ENCODE measurements at regions not wholly inside any gene's neighbourhood (a gene's known extent, or its start where the extent isn't known, plus 50 kb on each side); places are given as distances from the start of the nearest gene placed in this dataset.
A peak's percentile ranks its signal among the peaks of the same experiment; 100 is the strongest.

- peaks cover 6% of the 10 kb centered on the region for H3K4me1 ChIP-seq (ENCODE audit: control insufficient read depth, extremely low read depth, insufficient read depth, low read length)
- H3K4me2 ChIP-seq (ENCODE audit: control insufficient read depth, extremely low read depth, insufficient read depth, low read depth, low read length) = no peak overlapping the region
- H3K27ac ChIP-seq (ENCODE audit: control insufficient read depth, insufficient read depth, low read length) = peak overlapping the region; percentile 15
- no peak overlapping the region for H3K4me3 ChIP-seq (ENCODE audit: control insufficient read depth in 2 of 3, extremely low read depth in 1 of 3, insufficient read depth in 2 of 3, low read depth in 1 of 3, low read length in 3 of 3)
- H3K9me1 ChIP-seq (ENCODE audit: control insufficient read depth, extremely low read depth, insufficient read depth, low read length) = no peaks in the 10 kb centered on the region
- no peak for TF ChIP-seq EZH2 (IDR thresholded peaks at IDR 0.05; ENCODE audit: low read length)
- TF ChIP-seq CTCF (optimal IDR thresholded peaks at IDR 0.05 in 1 of 3, IDR thresholded peaks at IDR 0.05 in 1 of 3, conservative IDR thresholded peaks at IDR 0.05 in 1 of 3; ENCODE audit: extremely low read depth in 1 of 3, insufficient read depth in 2 of 3, low read length in 3 of 3) = no peak
- peak overlapping the region; percentile 58 for H2AFZ ChIP-seq (ENCODE audit: control insufficient read depth, low read length)
- dilution Hi-C loops (cut with MboI; ENCODE audit: extremely low pct_ligation_motif_present, low sequenced_read_pairs) = no loop called here
- H3K9me3 ChIP-seq (ENCODE audit: control insufficient read depth, low read depth, low read length) = no peaks in the 10 kb centered on the region
- H3K79me2 ChIP-seq (ENCODE audit: control insufficient read depth, insufficient read depth, low read length) = no peaks in the 10 kb centered on the region
- no peaks in the 10 kb centered on the region for H3K36me3 ChIP-seq (ENCODE audit: control insufficient read depth in 2 of 2, extremely low read depth in 1 of 2, insufficient read depth in 2 of 2, low read length in 2 of 2)
- FAIRE-seq (peak; percentile 52), DNase-seq (ENCODE audit: low read depth, low spot score) (peak; percentile 71)
- H3K27me3 ChIP-seq (ENCODE audit: control insufficient read depth, extremely low read depth, insufficient read depth, low read length) = no peaks in the 10 kb centered on the region
- no peaks in the 10 kb centered on the region for H4K20me1 ChIP-seq (ENCODE audit: control insufficient read depth, extremely low read depth, insufficient read depth, low read length)
- H3K9ac ChIP-seq (ENCODE audit: control insufficient read depth, extremely low read depth, insufficient read depth, low read length) = no peak overlapping the region
Measured at GRCh38 chr16:25553711-25554436, 137.9 kb upstream of the HS3ST4 start.

GRCh38 chr16:25550647-25551046 lies 141.1 kb upstream of the HS3ST4 start:
- FAIRE-seq = no peak

More at GRCh38 chr16:25550647-25551046, 141.1 kb upstream of the HS3ST4 start:
- dilution Hi-C loops (cut with MboI; ENCODE audit: extremely low pct_ligation_motif_present, low sequenced_read_pairs) = no loop called here
- DNase-seq (ENCODE audit: low read depth, low spot score) = no peak
- Histone ChIP-seq H3K9me1 (ENCODE audit: control insufficient read depth, extremely low read depth, insufficient read depth, low read length) (no peaks in the 10 kb centered on the region), H3K9ac (ENCODE audit: control insufficient read depth, extremely low read depth, insufficient read depth, low read length) (no peak overlapping the region), H3K9me3 (ENCODE audit: control insufficient read depth, low read depth, low read length) (no peaks in the 10 kb centered on the region), H3K4me3 (ENCODE audit: control insufficient read depth in 2 of 3, extremely low read depth in 1 of 3, insufficient read depth in 2 of 3, low read depth in 1 of 3, low read length in 3 of 3) (no peak overlapping the region), H3K36me3 (ENCODE audit: control insufficient read depth in 2 of 2, extremely low read depth in 1 of 2, insufficient read depth in 2 of 2, low read length in 2 of 2) (no peaks in the 10 kb centered on the region), H3K27me3 (ENCODE audit: control insufficient read depth, extremely low read depth, insufficient read depth, low read length) (no peaks in the 10 kb centered on the region), H2AFZ (ENCODE audit: control insufficient read depth, low read length) (no peak overlapping the region), H3K27ac (ENCODE audit: control insufficient read depth, insufficient read depth, low read length) (no peak overlapping the region), H3K79me2 (ENCODE audit: control insufficient read depth, insufficient read depth, low read length) (no peaks in the 10 kb centered on the region), H3K4me2 (ENCODE audit: control insufficient read depth, extremely low read depth, insufficient read depth, low read depth, low read length) (no peak overlapping the region), H4K20me1 (ENCODE audit: control insufficient read depth, extremely low read depth, insufficient read depth, low read length) (no peaks in the 10 kb centered on the region), H3K4me1 (ENCODE audit: control insufficient read depth, extremely low read depth, insufficient read depth, low read length) (peaks cover 6% of the 10 kb centered on the region)
- no peak for TF ChIP-seq CTCF (optimal IDR thresholded peaks at IDR 0.05 in 1 of 3, IDR thresholded peaks at IDR 0.05 in 1 of 3, conservative IDR thresholded peaks at IDR 0.05 in 1 of 3; ENCODE audit: extremely low read depth in 1 of 3, insufficient read depth in 2 of 3, low read length in 3 of 3)
- no peak for TF ChIP-seq EZH2 (IDR thresholded peaks at IDR 0.05; ENCODE audit: low read length)

Measured in keratinocyte (primary cell).